Embryonic facial prominence (tissue), 1 donor: ENCODE measurements at regions not wholly inside any gene's neighbourhood (a gene's known extent, or its start where the extent isn't known, plus 50 kb on each side); places are given as distances from the start of the nearest gene placed in this dataset.
"Not testable (repeated sequence)": the region's sequence is repeated elsewhere in the genome, so short reads cannot be mapped to it uniquely, and the experiment has no call there.

Experiments used
- DNase-seq: peaks from one replicate; pipeline ENCODE4 v3.0.0-alpha.2; 2016; ENCODE audit errors: extremely low spot score

DNA sequence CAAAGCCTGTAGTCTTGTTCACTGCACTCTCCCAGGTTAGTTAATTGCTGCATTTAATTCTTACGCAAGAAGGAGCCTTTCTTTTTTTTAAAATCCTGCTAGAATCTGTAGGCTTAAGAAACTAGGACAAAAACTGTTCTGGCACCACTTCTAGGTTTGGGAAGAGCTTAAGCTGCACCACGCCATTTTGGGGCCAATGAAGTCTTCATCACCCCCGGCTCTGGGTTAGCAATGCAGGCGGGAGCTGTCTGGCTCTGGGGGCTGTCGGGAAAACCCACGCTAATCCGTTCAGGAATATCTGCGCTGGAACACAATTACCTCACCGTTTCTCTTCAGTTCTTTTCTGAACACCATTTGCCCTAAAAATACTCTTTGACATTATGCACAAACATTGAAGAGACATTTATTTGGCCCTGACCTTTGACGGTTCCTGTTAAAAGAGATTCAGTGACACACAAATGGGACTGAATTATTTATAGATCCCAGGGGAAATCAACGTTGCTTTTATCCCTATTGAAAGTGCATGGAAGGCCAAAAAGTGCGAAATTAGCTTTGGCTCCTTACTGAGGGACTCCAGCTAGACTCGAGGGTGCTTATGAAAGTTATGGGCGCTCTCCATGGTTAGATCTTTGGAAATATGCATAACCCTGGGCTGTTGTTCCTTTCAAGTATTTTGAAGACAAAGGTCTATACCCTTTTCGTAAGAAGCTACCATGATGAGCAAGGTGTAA is 249.2 kb downstream of the HAPSTR1 start:
- no peak for DNase-seq

- DNase-seq: no peak
Observed at GRCh38 chr16:9343276-9343675, 251.8 kb downstream of the HAPSTR1 start.

DNA sequence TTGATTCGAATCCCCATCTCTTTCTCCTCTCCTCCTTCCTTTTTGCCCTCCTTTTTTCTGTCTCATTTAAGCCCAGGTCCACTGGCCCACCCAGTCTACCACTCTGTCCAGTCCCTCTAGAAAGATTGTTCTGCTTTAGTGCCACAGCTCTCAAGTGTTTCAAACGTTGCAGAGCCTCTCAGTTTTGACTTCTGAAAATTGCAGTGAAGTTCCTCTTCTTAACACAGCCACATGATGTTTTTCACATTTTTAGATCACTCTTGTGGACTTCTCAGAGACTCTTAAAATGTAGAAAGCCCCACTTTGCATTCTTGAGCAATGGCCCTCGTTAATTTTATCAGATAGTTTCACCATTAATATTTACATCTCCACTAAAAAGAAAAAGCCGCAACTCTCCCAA is 253.1 kb downstream of the HAPSTR1 start:
- no peak for DNase-seq

GRCh38 chr16:9345046-9345445 is 253.6 kb downstream of the HAPSTR1 start:
- DNase-seq: no peak

- no peak for DNase-seq
Observed at GRCh38 chr16:9345880-9346279, 254.4 kb downstream of the HAPSTR1 start.

- DNase-seq: no peak
Observed at GRCh38 chr16:9348912-9349311, 257.5 kb downstream of the HAPSTR1 start.

DNA sequence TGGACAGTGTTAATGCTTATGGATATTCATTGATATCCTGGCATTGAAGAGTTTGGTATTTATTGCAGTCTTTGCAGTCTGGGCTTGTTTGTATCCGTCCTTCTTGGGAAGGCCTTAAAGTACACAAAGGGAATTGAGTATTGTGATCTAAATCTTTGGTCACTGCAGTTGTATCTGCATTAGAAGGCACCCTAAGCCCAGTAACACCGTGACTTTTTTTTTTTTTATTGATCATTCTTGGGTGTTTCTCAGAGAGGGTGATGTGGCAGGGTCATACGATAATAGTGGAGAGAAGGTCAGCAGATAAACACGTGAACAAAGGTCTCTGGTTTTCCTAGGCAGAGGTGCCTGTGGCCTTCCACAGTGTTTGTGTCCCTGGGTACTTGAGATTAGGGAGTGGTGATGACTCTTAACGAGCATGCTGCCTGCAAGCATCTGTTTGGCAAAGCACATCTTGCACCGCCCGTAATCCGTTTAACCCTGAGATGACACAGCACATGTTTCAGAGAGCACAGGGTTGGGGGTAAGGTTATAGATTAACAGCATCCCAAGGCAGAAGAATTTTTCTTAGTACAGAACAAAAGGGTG is 258.0 kb downstream of the HAPSTR1 start:
- not testable (repeated sequence) for DNase-seq

GRCh38 chr16:9350119-9350799 is 258.8 kb downstream of the HAPSTR1 start:
- not testable (repeated sequence) for DNase-seq

- no peak for DNase-seq
Observed at GRCh38 chr16:9351440-9351839, 260.0 kb downstream of the HAPSTR1 start.

DNA sequence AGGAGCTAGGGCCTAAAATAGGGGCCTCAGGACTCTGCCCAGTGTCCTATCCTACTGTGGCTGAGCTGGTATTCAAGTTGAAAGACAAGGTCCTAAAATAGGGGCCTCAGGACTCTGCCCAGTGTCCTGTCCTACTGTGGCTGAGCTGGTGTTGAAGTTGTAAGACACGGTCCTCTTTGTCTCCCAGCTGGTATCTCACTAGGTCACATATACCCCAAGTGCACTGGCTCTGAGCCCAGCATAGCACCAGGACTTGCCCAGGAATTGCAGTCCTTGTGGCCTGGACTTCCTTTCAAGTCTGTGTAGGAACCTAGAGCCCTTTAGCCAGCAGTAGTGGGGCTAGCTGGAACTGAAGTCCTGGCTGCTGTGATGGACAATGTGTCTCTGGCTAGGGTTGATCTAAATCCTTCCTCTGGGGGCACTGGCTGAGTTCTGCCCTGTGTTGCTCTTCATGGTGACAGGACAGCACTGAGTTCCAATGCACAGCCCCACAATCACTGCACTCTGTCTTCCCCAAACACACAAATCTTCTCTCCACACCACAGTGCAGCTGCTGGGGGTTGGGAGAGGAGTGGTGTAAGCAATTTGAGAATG is 260.5 kb downstream of the HAPSTR1 start:
- no peak for DNase-seq

GRCh38 chr16:9357829-9358228 is 266.4 kb downstream of the HAPSTR1 start:
- no peak for DNase-seq

DNA sequence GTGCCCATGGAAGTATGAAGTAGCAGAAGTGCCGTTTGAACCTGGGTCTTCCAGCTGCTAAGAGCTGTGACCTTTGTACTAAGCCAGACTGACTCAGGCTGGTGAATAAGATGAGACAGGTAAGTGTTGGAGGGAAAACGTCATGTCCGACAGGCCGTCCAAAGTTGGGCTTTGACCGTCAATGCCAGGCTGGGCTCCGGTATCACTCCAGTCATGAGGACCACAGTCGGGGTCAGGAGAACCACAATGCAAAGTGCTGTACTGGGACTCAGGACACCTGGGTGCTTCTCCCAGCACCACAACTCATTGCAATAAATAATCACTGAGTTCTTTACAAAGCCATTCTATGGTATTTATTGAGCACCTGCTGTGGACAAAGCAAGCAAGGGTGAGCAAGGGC is 268.6 kb downstream of the HAPSTR1 start:
- DNase-seq: no peak

DNA sequence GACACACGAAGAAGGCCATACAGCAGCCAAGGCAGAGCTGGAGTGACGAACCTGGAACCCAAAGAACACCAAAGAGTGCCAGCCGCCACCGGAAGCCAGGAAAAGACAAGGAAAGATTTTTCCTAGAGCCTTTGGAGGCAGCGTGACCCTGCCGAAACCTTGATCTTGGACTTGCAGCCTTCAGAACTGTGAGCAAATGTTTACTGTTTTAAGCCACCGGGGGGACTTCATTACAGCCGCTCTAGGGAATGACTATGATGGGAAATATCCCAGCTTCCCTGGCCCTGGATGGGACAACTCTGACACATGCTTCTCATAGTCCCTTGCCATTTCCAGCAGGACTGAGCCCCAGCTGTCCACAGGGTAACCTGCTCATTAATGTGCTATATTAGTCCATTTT is 270.6 kb downstream of the HAPSTR1 start:
- no peak for DNase-seq

DNA sequence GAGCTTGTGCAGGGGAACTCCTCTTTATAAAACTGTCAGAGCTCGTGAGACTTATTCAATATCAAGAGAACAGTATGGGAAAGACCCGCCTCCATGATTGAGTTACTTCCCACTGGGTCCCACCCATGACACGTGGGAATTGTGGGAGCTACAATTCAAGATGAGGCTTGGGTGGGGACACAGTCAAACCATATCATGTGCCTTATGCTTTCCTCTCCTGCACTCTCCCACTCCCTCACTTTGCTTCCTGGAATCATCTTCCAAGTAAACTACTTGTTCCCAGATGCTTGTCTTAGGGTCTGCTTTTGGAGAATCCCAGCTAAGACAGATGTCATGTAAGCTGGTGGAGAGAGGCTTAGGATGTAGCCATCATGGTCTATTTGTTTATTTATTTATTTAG is 271.2 kb downstream of the HAPSTR1 start:
- DNase-seq: no peak

GRCh38 chr16:9363520-9363919 is 272.1 kb downstream of the HAPSTR1 start:
- no peak for DNase-seq

GRCh38 chr16:9364721-9365369 is 273.4 kb downstream of the HAPSTR1 start:
- DNase-seq: no peak

- no peak for DNase-seq
Observed at GRCh38 chr16:9365370-9365728, 273.9 kb downstream of the HAPSTR1 start.

DNA sequence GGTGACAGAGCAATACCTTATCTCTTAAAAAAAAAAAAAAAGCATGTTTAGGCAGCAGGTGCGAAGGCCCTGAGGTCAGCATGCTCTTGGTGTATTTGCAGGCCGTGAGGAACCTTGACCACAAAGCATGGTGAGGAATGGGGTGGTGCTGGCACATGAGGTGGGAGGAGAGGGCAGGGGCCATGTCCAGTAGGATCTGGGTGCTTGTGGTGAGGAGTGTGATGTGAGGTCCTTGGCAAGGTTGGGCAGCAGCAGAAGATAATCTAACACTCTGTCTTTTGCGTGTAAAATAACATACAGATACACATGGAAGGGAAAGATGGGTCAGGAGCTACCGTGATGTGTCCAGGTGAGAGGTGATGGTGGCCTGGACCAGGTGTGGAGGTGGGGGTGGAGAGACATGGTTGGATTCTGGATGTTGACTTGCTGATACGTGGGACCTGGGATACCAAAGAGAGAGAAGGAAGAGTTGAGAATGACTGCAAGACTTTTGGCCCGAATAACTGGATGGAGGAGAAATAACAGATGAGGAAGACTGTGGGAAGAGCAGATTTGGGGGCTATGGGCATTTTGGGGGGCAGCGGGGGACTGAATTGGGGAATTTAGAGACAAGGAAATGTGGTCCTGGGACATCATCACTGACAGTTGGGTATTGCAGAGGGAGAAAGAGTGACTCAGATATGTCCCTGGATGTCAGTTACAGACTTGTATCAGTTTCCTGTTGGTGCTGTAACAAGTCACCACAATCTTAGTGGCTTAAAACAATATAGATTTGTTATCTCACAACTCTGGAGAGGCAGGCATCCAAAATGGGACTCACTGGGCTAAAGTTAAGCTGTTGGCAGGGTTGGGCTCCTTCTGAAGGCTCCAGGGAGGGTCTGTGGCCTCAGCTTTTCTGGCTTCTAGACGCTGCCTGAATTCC is 274.9 kb downstream of the HAPSTR1 start:
- DNase-seq: no peak

GRCh38 chr16:9370061-9370491 is 278.6 kb downstream of the HAPSTR1 start:
- DNase-seq: no peak

- no peak for DNase-seq
Observed at GRCh38 chr16:9371713-9372448, 280.4 kb downstream of the HAPSTR1 start.
